WERI-Rb-1 (cell line): ENCODE measurements at regions not wholly inside any gene's neighbourhood (a gene's known extent, or its start where the extent isn't known, plus 50 kb on each side); places are given as distances from the start of the nearest gene placed in this dataset.

ENCODE experiments used
- DNase-seq: peaks from one replicate; pipeline ENCODE4 v3.0.0-alpha.2; 2020
- H3K27ac ChIP-seq: fragments of 250-450 bp; sonication (Bioruptor Pico); 2 replicates; pipeline ENCODE4 v1.5.1; 2020; ENCODE audit warnings: mild to moderate bottlenecking, moderate library complexity
- H3K27me3 ChIP-seq: fragments of 250-450 bp; sonication (Bioruptor Pico); 2 replicates; pipeline ENCODE4 v1.5.1; 2021; ENCODE audit warnings: mild to moderate bottlenecking, low read depth, moderate library complexity; ENCODE audit not compliant: insufficient read depth, severe bottlenecking
- H3K36me3 ChIP-seq: fragments of 250-450 bp; sonication (Bioruptor Pico); 2 replicates; pipeline ENCODE4 v1.5.1; 2020; ENCODE audit warnings: mild to moderate bottlenecking, moderate library complexity
- H3K4me3 ChIP-seq: 2 replicates; pipeline ENCODE4 v1.5.1; 2011; ENCODE audit warnings: low read depth, mild to moderate bottlenecking, control low read depth, low read length
- H3K9me3 ChIP-seq: fragments of 250-450 bp; sonication (Bioruptor Pico); 2 replicates; pipeline ENCODE4 v1.5.1; 2021; ENCODE audit warnings: mild to moderate bottlenecking, moderate library complexity; ENCODE audit not compliant: severe bottlenecking
- CTCF ChIP-seq: IDR thresholded peaks from 2 replicates; pipeline ENCODE4 v1.5.1; 2011; ENCODE audit warnings: low read depth, mild to moderate bottlenecking, control low read depth, inconsistent platforms, low read length

- no peak overlapping the region for H3K4me3 ChIP-seq
- no peaks in the 10 kb centered on the region for H3K27me3 ChIP-seq
- H3K36me3 ChIP-seq: no peaks in the 10 kb centered on the region
- DNase-seq: no peak
- H3K27ac ChIP-seq: no peak overlapping the region
- TF ChIP-seq CTCF: no peak
- H3K9me3 ChIP-seq: no peaks in the 10 kb centered on the region
Observed at GRCh38 chr6:51283723-51284355, 465.2 kb downstream of the TFAP2B start.

- no peaks in the 10 kb centered on the region for H3K9me3 ChIP-seq
- no peaks in the 10 kb centered on the region for H3K36me3 ChIP-seq
- no peak overlapping the region for H3K4me3 ChIP-seq
- DNase-seq: no peak
- H3K27me3 ChIP-seq: no peaks in the 10 kb centered on the region
- TF ChIP-seq CTCF: no peak
- no peak overlapping the region for H3K27ac ChIP-seq
Observed at GRCh38 chr6:51285876-51286275, 467.2 kb downstream of the TFAP2B start.

GRCh38 chr6:51289041-51289440 lies 470.4 kb downstream of the TFAP2B start:
- H3K9me3 ChIP-seq: no peaks in the 10 kb centered on the region
- no peaks in the 10 kb centered on the region for H3K27me3 ChIP-seq
- no peaks in the 10 kb centered on the region for H3K36me3 ChIP-seq
- no peak overlapping the region for H3K27ac ChIP-seq
- no peak for DNase-seq
- H3K4me3 ChIP-seq: no peak overlapping the region
- no peak for TF ChIP-seq CTCF

GRCh38 chr6:51292659-51293058 lies 474.0 kb downstream of the TFAP2B start:
- Histone ChIP-seq H3K27me3 (no peaks in the 10 kb centered on the region), H3K27ac (no peak overlapping the region), H3K36me3 (no peaks in the 10 kb centered on the region), H3K4me3 (no peak overlapping the region), H3K9me3 (no peaks in the 10 kb centered on the region)
- DNase-seq: no peak
- TF ChIP-seq CTCF: no peak

- H3K9me3 ChIP-seq: no peaks in the 10 kb centered on the region
- no peak for DNase-seq
- no peaks in the 10 kb centered on the region for H3K27me3 ChIP-seq
- no peaks in the 10 kb centered on the region for H3K36me3 ChIP-seq
- no peak overlapping the region for H3K4me3 ChIP-seq
- no peak overlapping the region for H3K27ac ChIP-seq
- TF ChIP-seq CTCF: no peak
Observed at GRCh38 chr6:51299621-51300380, 481.1 kb downstream of the TFAP2B start.
